OCI-LY7 (cell line): ENCODE measurements at regions not wholly inside any gene's neighbourhood (a gene's known extent, or its start where the extent isn't known, plus 50 kb on each side); places are given as distances from the start of the nearest gene placed in this dataset.

Experiments
- BruUV-seq: library from RNA; stranded (reverse); fragments of 400-500 nt; replicated peaks from 2 replicates; lab custom pipeline; 2021; lab: Mats Ljungman, UMichigan
- CTCF ChIA-PET: fragments of 300-600 bp; sonication (Branson Sonifier 250); formaldehyde crosslinking; loops from one replicate; lab custom pipeline; 2022; ENCODE audit warnings: antibody characterized with exemption; ENCODE audit not compliant: unreplicated experiment; lab: Charles Lee
- POLR2A ChIA-PET: fragments of 300-600 bp; sonication (Branson Sonifier 250); formaldehyde crosslinking; loops from one replicate; lab custom pipeline; 2022; ENCODE audit warnings: antibody characterized with exemption; lab: Charles Lee
- DNase-seq: peaks from one replicate; pipeline ENCODE4 v3.0.0-alpha.2; 2015; ENCODE audit warnings: low spot score
- H2AFZ ChIP-seq: fragments of 200-600 bp; sonication (generic), shearing (Covaris generic); 2 replicates; pipeline ENCODE4 v1.6.1; 2014; ENCODE audit warnings: mild to moderate bottlenecking, antibody characterized with exemption, low read length, moderate library complexity
- H3K27ac ChIP-seq: fragments of 200-600 bp; sonication (generic); 2 replicates; pipeline ENCODE4 v1.5.1; 2014; ENCODE audit warnings: mixed run types, low read depth, mild to moderate bottlenecking, moderate library complexity, low read length, inconsistent platforms; ENCODE audit not compliant: poor library complexity, severe bottlenecking
- H3K36me3 ChIP-seq: fragments of 200-600 bp; sonication (generic); 2 replicates; pipeline ENCODE4 v1.6.1; 2014; ENCODE audit warnings: mild to moderate bottlenecking, antibody characterized with exemption, low read length, moderate library complexity, mixed read lengths; ENCODE audit not compliant: insufficient read depth
- H3K4me1 ChIP-seq: fragments of 200-600 bp; sonication (generic); 2 replicates; pipeline ENCODE4 v1.5.1; 2014; ENCODE audit warnings: mild to moderate bottlenecking, low read length; ENCODE audit not compliant: insufficient read depth, poor library complexity, severe bottlenecking
- H3K4me2 ChIP-seq: fragments of 200-600 bp; sonication (generic); 2 replicates; pipeline ENCODE4 v1.6.1; 2014; ENCODE audit warnings: mild to moderate bottlenecking, low read length
- H3K4me3 ChIP-seq: fragments of 200-600 bp; sonication (generic); 2 replicates; pipeline ENCODE4 v1.5.1; 2014; ENCODE audit warnings: mild to moderate bottlenecking, low read depth, low read length; ENCODE audit not compliant: poor library complexity, severe bottlenecking
- H3K79me2 ChIP-seq: fragments of 200-600 bp; sonication (generic); 2 replicates; pipeline ENCODE4 v1.6.1; 2016; ENCODE audit warnings: low read depth, mild to moderate bottlenecking, low read length, moderate library complexity, mixed read lengths; ENCODE audit not compliant: insufficient read depth
- H3K9me2 ChIP-seq: fragments of 200-600 bp; sonication (generic); 2 replicates; pipeline ENCODE4 v1.6.1; 2016; ENCODE audit warnings: mild to moderate bottlenecking, low read length, mixed read lengths; ENCODE audit not compliant: insufficient read depth
- H3K9me3 ChIP-seq: fragments of 200-600 bp; sonication (generic); 2 replicates; pipeline ENCODE4 v1.6.1; 2014; ENCODE audit warnings: mild to moderate bottlenecking, mixed run types, low read length, mixed read lengths
- H4K20me1 ChIP-seq: fragments of 200-600 bp; sonication (generic); 2 replicates; pipeline ENCODE4 v1.6.1; 2014; ENCODE audit warnings: mild to moderate bottlenecking, antibody characterized with exemption, low read length, moderate library complexity, mixed read lengths; ENCODE audit not compliant: insufficient read depth
- EZH2phosphoT487 ChIP-seq: fragments of 200-600 bp; sonication (generic); IDR thresholded peaks from 2 replicates; pipeline ENCODE4 v1.6.1; 2018; ENCODE audit warnings: low read depth, borderline replicate concordance, mild to moderate bottlenecking, mixed run types, antibody characterized with exemption, low read length, moderate library complexity, mixed read lengths
- intact Hi-C: fragments of 100-400 bp; cut with micrococcal nuclease; formaldehyde crosslinking; loops from one replicate; pipeline ENCODE4 v1.10.0; 2022; ENCODE audit not compliant: unreplicated experiment
- TF ChIP-seq, protein P1 (sequence below): fragments of 200-600 bp; sonication (generic); conservative IDR thresholded peaks from 2 replicates; pipeline ENCODE4 v1.5.1; 2014; ENCODE audit warnings: mild to moderate bottlenecking, antibody characterized with exemption, low read length, moderate library complexity, mixed read lengths

DNA sequence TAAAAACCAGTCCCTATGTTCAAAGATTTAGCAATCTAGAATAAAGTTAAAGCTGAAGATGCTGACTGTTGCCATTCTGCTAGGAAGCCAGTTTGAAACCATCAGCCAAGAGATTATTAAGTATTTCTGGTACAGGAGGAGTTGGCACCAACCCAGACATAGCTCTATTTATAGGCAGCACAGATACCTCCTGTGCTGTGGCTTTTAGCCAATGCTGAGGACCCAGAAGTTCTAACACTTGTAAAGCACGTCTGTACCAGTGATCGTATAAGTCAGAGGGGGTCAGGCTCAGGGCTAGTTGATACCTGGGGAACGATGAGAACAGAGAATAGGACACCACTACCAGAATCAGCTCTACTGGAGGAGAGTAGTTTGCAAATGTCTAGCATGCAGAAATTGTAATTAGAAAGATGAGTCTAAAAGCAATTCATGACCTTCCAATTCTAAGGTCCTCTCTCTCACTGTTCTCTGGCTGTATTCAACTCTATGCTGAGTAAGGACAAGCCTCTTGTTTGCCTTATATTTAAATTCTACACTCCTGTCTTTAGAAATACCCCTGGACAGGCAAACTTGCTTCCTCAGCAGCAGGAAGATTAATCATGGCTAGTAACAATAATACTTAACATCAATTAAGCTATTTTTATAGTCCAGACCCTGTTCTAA, 96.8 kb upstream of the PALMD start:
- H3K4me3 ChIP-seq: no peak overlapping the region
- no TSS peak for BruUV-seq
- no peak for TF ChIP-seq EZH2phosphoT487
- TF ChIP-seq, protein P1, sequence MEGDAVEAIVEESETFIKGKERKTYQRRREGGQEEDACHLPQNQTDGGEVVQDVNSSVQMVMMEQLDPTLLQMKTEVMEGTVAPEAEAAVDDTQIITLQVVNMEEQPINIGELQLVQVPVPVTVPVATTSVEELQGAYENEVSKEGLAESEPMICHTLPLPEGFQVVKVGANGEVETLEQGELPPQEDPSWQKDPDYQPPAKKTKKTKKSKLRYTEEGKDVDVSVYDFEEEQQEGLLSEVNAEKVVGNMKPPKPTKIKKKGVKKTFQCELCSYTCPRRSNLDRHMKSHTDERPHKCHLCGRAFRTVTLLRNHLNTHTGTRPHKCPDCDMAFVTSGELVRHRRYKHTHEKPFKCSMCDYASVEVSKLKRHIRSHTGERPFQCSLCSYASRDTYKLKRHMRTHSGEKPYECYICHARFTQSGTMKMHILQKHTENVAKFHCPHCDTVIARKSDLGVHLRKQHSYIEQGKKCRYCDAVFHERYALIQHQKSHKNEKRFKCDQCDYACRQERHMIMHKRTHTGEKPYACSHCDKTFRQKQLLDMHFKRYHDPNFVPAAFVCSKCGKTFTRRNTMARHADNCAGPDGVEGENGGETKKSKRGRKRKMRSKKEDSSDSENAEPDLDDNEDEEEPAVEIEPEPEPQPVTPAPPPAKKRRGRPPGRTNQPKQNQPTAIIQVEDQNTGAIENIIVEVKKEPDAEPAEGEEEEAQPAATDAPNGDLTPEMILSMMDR: no peak
- H3K9me3 ChIP-seq: no peaks in the 10 kb centered on the region
- POLR2A ChIA-PET: no interaction called here
- H3K36me3 ChIP-seq: no peaks in the 10 kb centered on the region
- no peaks in the 10 kb centered on the region for H3K9me2 ChIP-seq
- H3K4me2 ChIP-seq: no peak overlapping the region
- DNase-seq: no peak
- no peak overlapping the region for H2AFZ ChIP-seq
- no peaks in the 10 kb centered on the region for H4K20me1 ChIP-seq
- H3K79me2 ChIP-seq: no peaks in the 10 kb centered on the region
- intact Hi-C loops: no loop called here
- CTCF ChIA-PET: no interaction called here
- H3K27ac ChIP-seq: no peak overlapping the region
- H3K4me1 ChIP-seq: no peaks in the 10 kb centered on the region

DNA sequence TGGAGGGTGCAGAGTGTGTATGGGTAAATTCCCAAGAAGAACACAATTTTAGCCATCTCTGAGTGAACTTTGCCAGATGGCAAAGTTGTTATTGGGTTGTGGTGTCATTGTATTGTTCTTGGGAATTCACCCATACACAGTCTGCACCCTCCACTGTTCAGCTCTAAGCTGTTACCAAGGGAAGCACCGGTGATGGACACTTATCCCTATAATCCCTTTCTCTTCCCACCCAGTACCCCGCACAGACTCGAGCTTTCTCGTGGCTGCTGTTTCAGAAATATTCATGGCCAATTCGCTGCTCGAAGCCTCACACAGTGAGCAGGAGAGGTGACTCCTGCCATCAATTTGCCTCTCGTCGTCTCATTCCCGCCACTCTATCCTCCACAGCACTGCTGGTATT, 95.7 kb upstream of the PALMD start:
- DNase-seq: no peak
- H3K9me3 ChIP-seq: no peaks in the 10 kb centered on the region

More for the DNA sequence above, 95.7 kb upstream of the PALMD start:
- POLR2A ChIA-PET: no interaction called here
- Histone ChIP-seq H3K36me3 (no peaks in the 10 kb centered on the region), H3K9me2 (no peaks in the 10 kb centered on the region), H2AFZ (no peak overlapping the region), H3K79me2 (no peaks in the 10 kb centered on the region), H3K4me1 (no peaks in the 10 kb centered on the region), H3K4me3 (no peak overlapping the region), H3K27ac (no peak overlapping the region), H4K20me1 (no peaks in the 10 kb centered on the region), H3K4me2 (no peak overlapping the region)
- CTCF ChIA-PET: no interaction called here
- intact Hi-C loops: no loop called here
- no TSS peak for BruUV-seq
- TF ChIP-seq, protein P1: no peak
- no peak for TF ChIP-seq EZH2phosphoT487
